ENCODE measurements at regions not wholly inside any gene's neighbourhood (a gene's known extent, or its start where the extent isn't known, plus 50 kb on each side); places are given as distances from the start of the nearest gene placed in this dataset.

GRCh38 chr10:60679388-60679990 is 98.8 kb upstream of the CDK1 start:
- no peak for TF ChIP-seq CTCF (IDR thresholded peaks at IDR 0.05; ENCODE audit: low read depth, low read length)
- H3K9me3 ChIP-seq (ENCODE audit: severe bottlenecking) = no peaks in the 10 kb centered on the region

GRCh38 chr10:60678978-60679377 is 99.3 kb upstream of the CDK1 start:
- Histone ChIP-seq H3K36me3 (no peaks in the 10 kb centered on the region), H3K27ac (no peak overlapping the region), H3K4me3 (ENCODE audit: low read depth, low read length) (no peak overlapping the region), H3K9me3 (ENCODE audit: severe bottlenecking) (no peaks in the 10 kb centered on the region), H3K27me3 (ENCODE audit: insufficient read depth, low read depth, severe bottlenecking) (no peaks in the 10 kb centered on the region)
- no peak for DNase-seq
- TF ChIP-seq CTCF (IDR thresholded peaks at IDR 0.05; ENCODE audit: low read depth, low read length) = no peak

More at GRCh38 chr10:60679388-60679990, 98.8 kb upstream of the CDK1 start:
- Histone ChIP-seq H3K27me3 (ENCODE audit: insufficient read depth, low read depth, severe bottlenecking) (no peaks in the 10 kb centered on the region), H3K36me3 (no peaks in the 10 kb centered on the region), H3K27ac (no peak overlapping the region), H3K4me3 (ENCODE audit: low read depth, low read length) (no peak overlapping the region)
- no peak for DNase-seq

- no peaks in the 10 kb centered on the region for H3K36me3 ChIP-seq
- H3K9me3 ChIP-seq (ENCODE audit: severe bottlenecking) = no peaks in the 10 kb centered on the region
- no peak overlapping the region for H3K27ac ChIP-seq
- no peaks in the 10 kb centered on the region for H3K27me3 ChIP-seq (ENCODE audit: insufficient read depth, low read depth, severe bottlenecking)
- no peak for TF ChIP-seq CTCF (IDR thresholded peaks at IDR 0.05; ENCODE audit: low read depth, low read length)
- no peak for DNase-seq
- H3K4me3 ChIP-seq (ENCODE audit: low read depth, low read length) = no peak overlapping the region
Measured at GRCh38 chr10:60677531-60678129, 100.6 kb upstream of the CDK1 start.

GRCh38 chr10:60675236-60675635 is 103.0 kb upstream of the CDK1 start:
- no peak for TF ChIP-seq CTCF (IDR thresholded peaks at IDR 0.05; ENCODE audit: low read depth, low read length)
- no peak overlapping the region for H3K4me3 ChIP-seq (ENCODE audit: low read depth, low read length)

GRCh38 chr10:60669501-60669900 is 108.8 kb upstream of the CDK1 start:
- TF ChIP-seq CTCF (IDR thresholded peaks at IDR 0.05; ENCODE audit: low read depth, low read length) = no peak
- H3K27me3 ChIP-seq (ENCODE audit: insufficient read depth, low read depth, severe bottlenecking) = no peaks in the 10 kb centered on the region
- no peak overlapping the region for H3K27ac ChIP-seq
- H3K4me3 ChIP-seq (ENCODE audit: low read depth, low read length) = no peak overlapping the region
- H3K9me3 ChIP-seq (ENCODE audit: severe bottlenecking) = no peaks in the 10 kb centered on the region
- no peak for DNase-seq
- H3K36me3 ChIP-seq = no peaks in the 10 kb centered on the region

More at GRCh38 chr10:60675236-60675635, 103.0 kb upstream of the CDK1 start:
- Histone ChIP-seq H3K9me3 (ENCODE audit: severe bottlenecking) (no peaks in the 10 kb centered on the region), H3K36me3 (no peaks in the 10 kb centered on the region), H3K27ac (no peak overlapping the region), H3K27me3 (ENCODE audit: insufficient read depth, low read depth, severe bottlenecking) (no peaks in the 10 kb centered on the region)
- DNase-seq = no peak

GRCh38 chr10:60666221-60666620 is 112.1 kb upstream of the CDK1 start:
- H3K27me3 ChIP-seq (ENCODE audit: insufficient read depth, low read depth, severe bottlenecking) = no peaks in the 10 kb centered on the region
- no peak for TF ChIP-seq CTCF (IDR thresholded peaks at IDR 0.05; ENCODE audit: low read depth, low read length)
- no peak overlapping the region for H3K4me3 ChIP-seq (ENCODE audit: low read depth, low read length)
- H3K27ac ChIP-seq = no peak overlapping the region
- no peaks in the 10 kb centered on the region for H3K9me3 ChIP-seq (ENCODE audit: severe bottlenecking)
- H3K36me3 ChIP-seq = no peaks in the 10 kb centered on the region
- no peak for DNase-seq
